ENCODE measurements at regions not wholly inside any gene's neighbourhood (a gene's known extent, or its start where the extent isn't known, plus 50 kb on each side); places are given as distances from the start of the nearest gene placed in this dataset.

DNA sequence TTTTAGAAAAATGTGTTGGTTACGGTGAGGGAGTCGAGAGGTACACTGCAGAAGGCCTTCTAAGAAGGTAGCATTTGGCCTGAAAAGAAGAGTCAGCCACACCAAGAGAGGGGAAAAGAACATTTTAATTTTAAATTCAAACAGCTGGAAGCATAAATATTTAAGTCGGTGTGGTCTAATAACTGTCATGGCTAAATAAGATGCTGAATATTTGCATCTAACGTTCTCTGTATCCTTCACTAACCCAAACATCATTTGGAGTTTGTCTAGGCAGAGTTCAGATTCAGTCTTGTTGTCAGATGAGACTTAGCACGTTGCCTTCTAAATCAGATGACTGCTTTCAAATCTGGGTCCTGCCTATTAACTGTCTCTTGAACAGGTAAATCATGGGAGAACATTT lies 583.3 kb downstream of the DIPK2A start:
- Histone ChIP-seq H3K36me3 (ENCODE audit: control insufficient read depth, insufficient read depth, low read length, severe bottlenecking) (no peaks in the 10 kb centered on the region), H3K9ac (ENCODE audit: low read length) (no peak overlapping the region), H3K4me3 (ENCODE audit: low read length) (no peak overlapping the region), H3K9me3 (ENCODE audit: control insufficient read depth, low read length) (no peaks in the 10 kb centered on the region), H3K27me3 (replicated peaks; ENCODE audit: control insufficient read depth, insufficient read depth, low read length) (no peaks in the 10 kb centered on the region), H3K4me1 (ENCODE audit: control insufficient read depth, insufficient read depth, low read length) (no peaks in the 10 kb centered on the region)
- no peak for DNase-seq (ENCODE audit: low read depth)

- H3K36me3 ChIP-seq (ENCODE audit: control insufficient read depth, insufficient read depth, low read length, severe bottlenecking), result no peaks in the 10 kb centered on the region
- no peak overlapping the region for H3K9ac ChIP-seq (ENCODE audit: low read length)
- peak; percentile 10 for DNase-seq (ENCODE audit: low read depth)
- no peak overlapping the region for H3K4me3 ChIP-seq (ENCODE audit: low read length)
- no peaks in the 10 kb centered on the region for H3K9me3 ChIP-seq (ENCODE audit: control insufficient read depth, low read length)
- H3K27me3 ChIP-seq (replicated peaks; ENCODE audit: control insufficient read depth, insufficient read depth, low read length), result no peaks in the 10 kb centered on the region
- H3K4me1 ChIP-seq (ENCODE audit: control insufficient read depth, insufficient read depth, low read length), result no peaks in the 10 kb centered on the region
Measured at GRCh38 chr3:144556392-144556791, 584.8 kb downstream of the DIPK2A start.

GRCh38 chr3:144557515-144557914 lies 585.9 kb downstream of the DIPK2A start:
- Histone ChIP-seq H3K9ac (ENCODE audit: low read length) (no peak overlapping the region), H3K4me3 (ENCODE audit: low read length) (no peak overlapping the region)

GRCh38 chr3:144564011-144564410 lies 592.4 kb downstream of the DIPK2A start:
- H3K4me1 ChIP-seq (ENCODE audit: control insufficient read depth, insufficient read depth, low read length), result no peaks in the 10 kb centered on the region
- no peak overlapping the region for H3K4me3 ChIP-seq (ENCODE audit: low read length)
- no peaks in the 10 kb centered on the region for H3K9me3 ChIP-seq (ENCODE audit: control insufficient read depth, low read length)
- no peaks in the 10 kb centered on the region for H3K36me3 ChIP-seq (ENCODE audit: control insufficient read depth, insufficient read depth, low read length, severe bottlenecking)
- no peaks in the 10 kb centered on the region for H3K27me3 ChIP-seq (replicated peaks; ENCODE audit: control insufficient read depth, insufficient read depth, low read length)
- H3K9ac ChIP-seq (ENCODE audit: low read length), result no peak overlapping the region
- no peak for DNase-seq (ENCODE audit: low read depth)

More at GRCh38 chr3:144557515-144557914, 585.9 kb downstream of the DIPK2A start:
- Histone ChIP-seq H3K36me3 (ENCODE audit: control insufficient read depth, insufficient read depth, low read length, severe bottlenecking) (no peaks in the 10 kb centered on the region), H3K27me3 (replicated peaks; ENCODE audit: control insufficient read depth, insufficient read depth, low read length) (no peaks in the 10 kb centered on the region), H3K9me3 (ENCODE audit: control insufficient read depth, low read length) (no peaks in the 10 kb centered on the region), H3K4me1 (ENCODE audit: control insufficient read depth, insufficient read depth, low read length) (no peaks in the 10 kb centered on the region)
- no peak for DNase-seq (ENCODE audit: low read depth)

DNA sequence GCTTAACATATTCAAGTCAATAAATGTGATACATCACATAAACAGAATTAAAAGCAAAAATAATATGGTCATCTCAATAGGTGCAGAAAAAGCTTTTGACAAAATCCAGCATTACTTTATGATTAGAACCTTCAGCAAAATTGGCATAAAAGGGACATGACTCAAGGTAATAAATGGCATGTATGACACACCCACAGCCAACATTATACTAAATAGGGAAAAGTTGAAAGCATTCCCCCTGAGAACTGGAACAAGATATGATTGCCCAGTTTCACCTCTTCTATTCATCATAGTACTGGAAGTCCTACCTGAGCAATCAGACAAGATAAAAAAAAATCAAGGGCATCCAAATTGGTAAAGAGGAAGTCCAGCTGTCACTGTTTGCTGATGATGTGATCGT lies 594.7 kb downstream of the DIPK2A start:
- H3K27me3 ChIP-seq (replicated peaks; ENCODE audit: control insufficient read depth, insufficient read depth, low read length), result no peaks in the 10 kb centered on the region
- no peak overlapping the region for H3K4me3 ChIP-seq (ENCODE audit: low read length)
- no peaks in the 10 kb centered on the region for H3K9me3 ChIP-seq (ENCODE audit: control insufficient read depth, low read length)
- no peak overlapping the region for H3K9ac ChIP-seq (ENCODE audit: low read length)
- no peak for DNase-seq (ENCODE audit: low read depth)
- H3K4me1 ChIP-seq (ENCODE audit: control insufficient read depth, insufficient read depth, low read length), result no peaks in the 10 kb centered on the region
- no peaks in the 10 kb centered on the region for H3K36me3 ChIP-seq (ENCODE audit: control insufficient read depth, insufficient read depth, low read length, severe bottlenecking)

- H3K36me3 ChIP-seq (ENCODE audit: control insufficient read depth, insufficient read depth, low read length, severe bottlenecking), result no peaks in the 10 kb centered on the region
- DNase-seq (ENCODE audit: low read depth), result peak; percentile 26
- no peaks in the 10 kb centered on the region for H3K9me3 ChIP-seq (ENCODE audit: control insufficient read depth, low read length)
- H3K9ac ChIP-seq (ENCODE audit: low read length), result no peak overlapping the region
- H3K4me1 ChIP-seq (ENCODE audit: control insufficient read depth, insufficient read depth, low read length), result no peaks in the 10 kb centered on the region
- H3K4me3 ChIP-seq (ENCODE audit: low read length), result no peak overlapping the region
- no peaks in the 10 kb centered on the region for H3K27me3 ChIP-seq (replicated peaks; ENCODE audit: control insufficient read depth, insufficient read depth, low read length)
Measured at GRCh38 chr3:144569651-144570050, 598.0 kb downstream of the DIPK2A start.

DNA sequence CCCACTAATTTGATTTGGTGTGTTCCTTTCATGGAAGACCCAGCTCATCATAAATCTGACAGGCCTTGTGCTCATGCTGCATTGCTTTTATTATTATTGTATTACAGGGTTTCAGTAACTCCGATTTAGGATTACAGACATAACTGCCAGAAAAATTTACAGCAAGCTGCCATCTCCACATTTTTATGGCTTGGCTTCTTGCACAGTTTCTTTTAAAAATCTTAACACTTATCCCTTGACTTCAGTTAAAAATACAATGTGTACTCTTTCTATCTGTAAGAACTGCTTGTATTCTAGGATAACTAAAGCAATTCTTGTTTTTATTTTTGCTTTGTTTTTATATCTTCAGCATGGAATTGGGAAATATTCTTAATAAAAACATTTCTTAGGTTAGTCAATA lies 612.2 kb downstream of the DIPK2A start:
- peaks cover 18% of the 10 kb centered on the region for H3K4me1 ChIP-seq (ENCODE audit: control insufficient read depth, insufficient read depth, low read length)
- no peaks in the 10 kb centered on the region for H3K27me3 ChIP-seq (replicated peaks; ENCODE audit: control insufficient read depth, insufficient read depth, low read length)
- peaks cover 4% of the 10 kb centered on the region for H3K9me3 ChIP-seq (ENCODE audit: control insufficient read depth, low read length)
- no peak for DNase-seq (ENCODE audit: low read depth)
- peak overlapping the region; percentile 19 for H3K9ac ChIP-seq (ENCODE audit: low read length)
- H3K4me3 ChIP-seq (ENCODE audit: low read length), result no peak overlapping the region
- H3K36me3 ChIP-seq (ENCODE audit: control insufficient read depth, insufficient read depth, low read length, severe bottlenecking), result no peaks in the 10 kb centered on the region

- H3K9me3 ChIP-seq (ENCODE audit: control insufficient read depth, low read length), result peaks cover 4% of the 10 kb centered on the region
- no peak overlapping the region for H3K9ac ChIP-seq (ENCODE audit: low read length)
- H3K4me3 ChIP-seq (ENCODE audit: low read length), result no peak overlapping the region
- no peaks in the 10 kb centered on the region for H3K36me3 ChIP-seq (ENCODE audit: control insufficient read depth, insufficient read depth, low read length, severe bottlenecking)
- H3K27me3 ChIP-seq (replicated peaks; ENCODE audit: control insufficient read depth, insufficient read depth, low read length), result no peaks in the 10 kb centered on the region
- peaks cover 20% of the 10 kb centered on the region for H3K4me1 ChIP-seq (ENCODE audit: control insufficient read depth, insufficient read depth, low read length)
- DNase-seq (ENCODE audit: low read depth), result no peak
Measured at GRCh38 chr3:144585408-144585807, 613.8 kb downstream of the DIPK2A start.

DNA sequence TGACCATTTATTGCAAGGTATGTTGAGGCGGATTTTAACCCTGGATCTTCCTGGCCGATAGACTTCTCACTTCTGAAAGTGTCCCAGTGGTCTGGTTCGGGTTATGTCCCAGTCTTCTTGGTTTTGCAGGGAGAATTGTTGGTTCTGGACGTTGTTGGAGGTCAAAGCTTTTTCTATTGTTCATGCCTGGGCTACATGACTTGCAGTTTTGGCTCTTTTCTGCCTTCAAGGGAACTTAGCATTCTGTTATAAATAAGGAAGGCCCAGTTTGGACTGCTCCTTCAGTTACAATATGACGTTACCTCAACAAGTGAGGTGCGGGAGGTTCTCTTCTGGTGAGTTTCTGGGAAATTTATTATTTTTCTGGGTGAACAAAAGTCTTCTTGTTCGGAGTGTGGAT lies 614.3 kb downstream of the DIPK2A start:
- Histone ChIP-seq H3K36me3 (ENCODE audit: control insufficient read depth, insufficient read depth, low read length, severe bottlenecking) (no peaks in the 10 kb centered on the region), H3K9me3 (ENCODE audit: control insufficient read depth, low read length) (peaks cover 4% of the 10 kb centered on the region), H3K4me1 (ENCODE audit: control insufficient read depth, insufficient read depth, low read length) (peaks cover 24% of the 10 kb centered on the region), H3K9ac (ENCODE audit: low read length) (peak overlapping the region; percentile 25), H3K27me3 (replicated peaks; ENCODE audit: control insufficient read depth, insufficient read depth, low read length) (no peaks in the 10 kb centered on the region), H3K4me3 (ENCODE audit: low read length) (no peak overlapping the region)
- DNase-seq (ENCODE audit: low read depth), result no peak

- peaks cover 4% of the 10 kb centered on the region for H3K9me3 ChIP-seq (ENCODE audit: control insufficient read depth, low read length)
- peaks cover 28% of the 10 kb centered on the region for H3K4me1 ChIP-seq (ENCODE audit: control insufficient read depth, insufficient read depth, low read length)
- peak overlapping the region; percentile 25 for H3K9ac ChIP-seq (ENCODE audit: low read length)
- peak; percentile 92 for DNase-seq (ENCODE audit: low read depth)
- no peaks in the 10 kb centered on the region for H3K27me3 ChIP-seq (replicated peaks; ENCODE audit: control insufficient read depth, insufficient read depth, low read length)
- no peaks in the 10 kb centered on the region for H3K36me3 ChIP-seq (ENCODE audit: control insufficient read depth, insufficient read depth, low read length, severe bottlenecking)
- no peak overlapping the region for H3K4me3 ChIP-seq (ENCODE audit: low read length)
Measured at GRCh38 chr3:144586382-144586781, 614.8 kb downstream of the DIPK2A start.

GRCh38 chr3:144590854-144591253 lies 619.2 kb downstream of the DIPK2A start:
- Histone ChIP-seq H3K4me1 (ENCODE audit: control insufficient read depth, insufficient read depth, low read length) (peaks cover 21% of the 10 kb centered on the region), H3K9ac (ENCODE audit: low read length) (peak overlapping the region; percentile 18), H3K36me3 (ENCODE audit: control insufficient read depth, insufficient read depth, low read length, severe bottlenecking) (no peaks in the 10 kb centered on the region), H3K4me3 (ENCODE audit: low read length) (peak overlapping the region; percentile 20), H3K27me3 (replicated peaks; ENCODE audit: control insufficient read depth, insufficient read depth, low read length) (no peaks in the 10 kb centered on the region), H3K9me3 (ENCODE audit: control insufficient read depth, low read length) (no peaks in the 10 kb centered on the region)
- peak; percentile 88 for DNase-seq (ENCODE audit: low read depth)

GRCh38 chr3:144593881-144594280 lies 622.3 kb downstream of the DIPK2A start:
- H3K9ac ChIP-seq (ENCODE audit: low read length), result no peak overlapping the region
- H3K9me3 ChIP-seq (ENCODE audit: control insufficient read depth, low read length), result no peaks in the 10 kb centered on the region
- DNase-seq (ENCODE audit: low read depth), result no peak
- H3K27me3 ChIP-seq (replicated peaks; ENCODE audit: control insufficient read depth, insufficient read depth, low read length), result no peaks in the 10 kb centered on the region
- no peaks in the 10 kb centered on the region for H3K36me3 ChIP-seq (ENCODE audit: control insufficient read depth, insufficient read depth, low read length, severe bottlenecking)
- H3K4me3 ChIP-seq (ENCODE audit: low read length), result no peak overlapping the region
- peaks cover 11% of the 10 kb centered on the region for H3K4me1 ChIP-seq (ENCODE audit: control insufficient read depth, insufficient read depth, low read length)
